Mesenchymal stem cell (in vitro differentiated cells and primary cell): ENCODE measurements at regions not wholly inside any gene's neighbourhood (a gene's known extent, or its start where the extent isn't known, plus 50 kb on each side); places are given as distances from the start of the nearest gene placed in this dataset.

Experiments
- DNase-seq: peaks from one replicate; pipeline ENCODE4 v3.0.0-alpha.2; 2013
- H2AFZ ChIP-seq: one replicate; pipeline ENCODE4 v1.6.1; 2013; ENCODE audit warnings: low read depth, mild to moderate bottlenecking, control low read depth, inconsistent platforms, low read length, moderate library complexity
- H2AK5ac ChIP-seq: 2 replicates; pipeline ENCODE4 v1.6.1; 2013; ENCODE audit warnings: low read length, moderate library complexity, mild to moderate bottlenecking, inconsistent platforms; ENCODE audit not compliant: severe bottlenecking
- H2BK120ac ChIP-seq: one replicate; pipeline ENCODE4 v1.6.1; 2013; ENCODE audit warnings: low read depth, mild to moderate bottlenecking, inconsistent platforms, low read length, moderate library complexity
- H2BK12ac ChIP-seq, 2 experiments: one replicate each; pipeline ENCODE4 v1.6.1; 2013; ENCODE audit warnings: inconsistent platforms in 2 of 2, low read length in 2 of 2, mild to moderate bottlenecking in 2 of 2, moderate library complexity in 2 of 2, control low read depth in 1 of 2
- H2BK15ac ChIP-seq: one replicate; pipeline ENCODE4 v1.6.1; 2013; ENCODE audit warnings: mild to moderate bottlenecking, low read depth, inconsistent platforms; ENCODE audit not compliant: poor library complexity, severe bottlenecking
- H2BK5ac ChIP-seq: 2 replicates; pipeline ENCODE4 v1.6.1; 2013; ENCODE audit warnings: low read depth, mild to moderate bottlenecking, low read length, control low read depth, inconsistent platforms; ENCODE audit not compliant: poor library complexity, severe bottlenecking
- H3K14ac ChIP-seq, 2 experiments: one replicate each; pipeline ENCODE4 v1.6.1; 2013; ENCODE audit warnings: inconsistent platforms in 2 of 2, low read length in 2 of 2, control low read depth in 1 of 2, mild to moderate bottlenecking in 1 of 2, moderate library complexity in 1 of 2
- H3K18ac ChIP-seq, 2 experiments: one replicate each; pipeline ENCODE4 v1.6.1; 2013; ENCODE audit warnings: inconsistent platforms in 2 of 2, low read length in 2 of 2, control low read depth in 1 of 2, low read depth in 1 of 2, mild to moderate bottlenecking in 1 of 2
- H3K23ac ChIP-seq, 2 experiments: one replicate each; pipeline ENCODE4 v1.6.1; 2013; ENCODE audit warnings: inconsistent platforms in 2 of 2, low read length in 2 of 2, mild to moderate bottlenecking in 2 of 2, moderate library complexity in 2 of 2, control low read depth in 1 of 2
- H3K27ac ChIP-seq: 2 replicates; pipeline ENCODE4 v1.5.1; 2013; ENCODE audit warnings: mild to moderate bottlenecking, moderate library complexity, low read length, control low read depth, inconsistent platforms; ENCODE audit not compliant: poor library complexity, severe bottlenecking
- H3K27me3 ChIP-seq, 2 experiments: 2 replicates each; pipeline versions ENCODE4 v1.6.1 to v1.7.0; 2013; ENCODE audit warnings: low read length in 2 of 2, mild to moderate bottlenecking in 2 of 2, moderate library complexity in 2 of 2, control low read depth in 1 of 2, inconsistent platforms in 1 of 2; ENCODE audit not compliant: control insufficient read depth in 1 of 2, insufficient read depth in 1 of 2
- H3K36me3 ChIP-seq, 2 experiments: 2 replicates each; pipeline versions ENCODE4 v1.6.1 to v1.7.0; 2013; ENCODE audit warnings: low read length in 2 of 2, control low read depth in 1 of 2, inconsistent platforms in 1 of 2, low read depth in 1 of 2, mild to moderate bottlenecking in 1 of 2; ENCODE audit not compliant: insufficient read depth in 2 of 2, control insufficient read depth in 1 of 2
- H3K4ac ChIP-seq, 2 experiments: one replicate each; pipeline ENCODE4 v1.6.1; 2013; ENCODE audit warnings: inconsistent platforms in 2 of 2, low read length in 2 of 2, mild to moderate bottlenecking in 2 of 2, moderate library complexity in 2 of 2, control low read depth in 1 of 2, low read depth in 1 of 2
- H3K4me1 ChIP-seq: 2 replicates; pipeline ENCODE4 v1.6.1; 2013; ENCODE audit warnings: low read depth, low read length, control low read depth; ENCODE audit not compliant: control insufficient read depth, insufficient read depth
- H3K4me2 ChIP-seq: 2 replicates; pipeline ENCODE4 v1.6.1; 2013; ENCODE audit warnings: low read length, mild to moderate bottlenecking, inconsistent platforms; ENCODE audit not compliant: poor library complexity, severe bottlenecking
- H3K4me3 ChIP-seq, 2 experiments: 2 replicates each; pipeline versions ENCODE4 v1.5.1 to v1.7.0; 2013; ENCODE audit warnings: low read length in 2 of 2, mild to moderate bottlenecking in 2 of 2, control low read depth in 1 of 2, low read depth in 1 of 2; ENCODE audit not compliant: insufficient read depth in 1 of 2
- H3K79me1 ChIP-seq: replicated peaks from 2 replicates; pipeline ENCODE4 v1.6.1; 2013; ENCODE audit warnings: mild to moderate bottlenecking, control low read depth, low read length, inconsistent platforms; ENCODE audit not compliant: poor library complexity, severe bottlenecking
- H3K9ac ChIP-seq: 2 replicates; pipeline ENCODE4 v1.7.0; 2013; ENCODE audit warnings: mild to moderate bottlenecking, low read length, moderate library complexity
- H3K9me3 ChIP-seq: 2 replicates; pipeline ENCODE4 v1.7.0; 2013; ENCODE audit warnings: mild to moderate bottlenecking, low read length; ENCODE audit not compliant: control insufficient read depth
- H4K8ac ChIP-seq: one replicate; pipeline ENCODE4 v1.6.1; 2013; ENCODE audit warnings: inconsistent platforms, mild to moderate bottlenecking, low read length, moderate library complexity
- H4K91ac ChIP-seq: one replicate; pipeline ENCODE4 v1.6.1; 2013; ENCODE audit warnings: mild to moderate bottlenecking, low read length, inconsistent platforms
- WGBS: methylation state at CpG from one replicate; pipeline ENCODE4 v1.1.7; 2013; ENCODE audit warnings: mixed read lengths; 5-methylcytosine and 5-hydroxymethylcytosine counted together

DNA sequence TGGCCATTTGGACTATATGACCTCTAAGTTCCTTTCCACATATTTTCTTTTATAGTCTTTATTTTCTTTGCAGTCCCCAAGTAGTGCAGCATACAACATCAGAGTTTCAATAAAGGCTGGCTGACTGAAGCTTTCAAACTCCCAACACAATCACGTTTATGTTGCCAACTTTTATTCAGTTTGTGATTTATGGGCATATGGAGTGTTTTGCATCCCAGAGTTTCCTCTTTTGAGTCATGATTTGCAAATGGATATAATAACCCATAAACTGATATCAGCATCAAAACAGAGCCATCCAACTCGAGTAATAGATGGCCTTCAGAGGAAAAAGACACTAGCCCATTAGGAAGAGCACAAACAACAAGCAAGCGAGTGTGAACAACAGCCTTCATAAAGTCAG is 414.0 kb downstream of the ELAVL2 start:
- Histone ChIP-seq H2BK12ac (no peak overlapping the region), H3K36me3 (no peaks in the 10 kb centered on the region), H2BK120ac (no peak overlapping the region), H3K18ac (no peak overlapping the region), H4K8ac (no peak overlapping the region), H3K9me3 (no peaks in the 10 kb centered on the region), H2BK15ac (no peak overlapping the region), H3K4ac (no peak overlapping the region), H2BK5ac (no peak overlapping the region), H3K9ac (no peak overlapping the region), H3K79me1 (no peaks in the 10 kb centered on the region), H4K91ac (no peak overlapping the region), H2AFZ (no peak overlapping the region), H3K14ac (no peak overlapping the region), H3K23ac (no peak overlapping the region), H3K4me1 (no peaks in the 10 kb centered on the region), H3K4me2 (no peak overlapping the region), H3K27ac (no peak overlapping the region), H2AK5ac (no peak overlapping the region), H3K27me3 (no peaks in the 10 kb centered on the region), H3K4me3 (no peak overlapping the region)
- 55% methylated on average over 2 of the region's 3 CpGs for WGBS
- no peak for DNase-seq

DNA sequence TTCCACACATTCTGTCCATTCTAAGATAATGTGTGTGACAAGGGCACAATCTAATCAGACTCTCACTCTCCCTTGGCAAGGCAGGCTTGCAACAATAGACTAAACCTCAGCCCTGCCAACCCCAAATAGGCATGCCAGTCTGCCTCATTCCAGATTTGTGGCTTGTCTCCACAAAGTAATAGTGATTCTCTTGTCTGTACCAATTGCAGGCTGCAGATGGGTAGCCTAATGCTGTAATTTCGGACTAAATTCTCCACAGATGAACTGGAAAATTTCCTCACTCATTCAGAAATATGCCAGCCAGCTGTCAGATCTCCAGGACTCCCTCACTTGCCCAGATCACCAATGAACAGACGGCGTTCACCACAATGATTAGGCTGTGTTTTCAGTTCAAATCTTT is 413.6 kb downstream of the ELAVL2 start:
- Histone ChIP-seq H3K79me1 (no peaks in the 10 kb centered on the region), H3K4me1 (no peaks in the 10 kb centered on the region), H2BK15ac (no peak overlapping the region), H3K23ac (no peak overlapping the region), H4K91ac (no peak overlapping the region), H2AK5ac (no peak overlapping the region), H3K4me3 (no peak overlapping the region), H2BK5ac (no peak overlapping the region), H3K18ac (no peak overlapping the region), H3K9me3 (no peaks in the 10 kb centered on the region), H3K14ac (no peak overlapping the region), H2AFZ (no peak overlapping the region), H3K36me3 (no peaks in the 10 kb centered on the region), H4K8ac (no peak overlapping the region), H2BK120ac (no peak overlapping the region), H3K9ac (no peak overlapping the region), H2BK12ac (no peak overlapping the region), H3K27me3 (no peaks in the 10 kb centered on the region), H3K4ac (no peak overlapping the region), H3K27ac (no peak overlapping the region), H3K4me2 (no peak overlapping the region)
- 53% methylated on average over 1 of the region's 3 CpGs for WGBS
- DNase-seq, result no peak

DNA sequence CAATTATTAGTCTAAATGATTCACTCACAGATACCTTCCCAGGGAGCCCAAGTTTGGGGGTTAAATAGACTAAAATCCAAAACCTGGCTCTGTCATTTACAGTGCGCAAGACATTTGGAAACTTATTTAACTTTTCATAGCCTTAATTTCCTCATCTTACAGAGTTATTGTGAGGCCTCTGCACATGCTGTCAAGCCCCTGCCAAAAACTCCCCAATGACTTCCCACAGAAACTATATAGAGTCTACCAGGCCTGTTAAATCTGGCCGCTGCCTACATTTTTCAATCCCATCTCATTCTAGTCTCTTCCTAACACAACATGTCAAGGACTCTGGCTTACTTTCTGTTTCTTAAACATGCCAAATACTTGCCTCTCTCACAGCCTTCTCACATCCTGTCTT is 412.5 kb downstream of the ELAVL2 start:
- no peak overlapping the region for H2AK5ac ChIP-seq
- H2AFZ ChIP-seq, result no peak overlapping the region
- no peak overlapping the region for H3K27ac ChIP-seq
- DNase-seq, result no peak
- no peak overlapping the region for H2BK5ac ChIP-seq
- H3K4me1 ChIP-seq, result no peaks in the 10 kb centered on the region
- no peak overlapping the region for H3K4ac ChIP-seq
- H4K91ac ChIP-seq, result no peak overlapping the region
- H3K18ac ChIP-seq, result no peak overlapping the region
- no peak overlapping the region for H2BK15ac ChIP-seq
- H2BK120ac ChIP-seq, result no peak overlapping the region
- no peaks in the 10 kb centered on the region for H3K27me3 ChIP-seq
- H3K9ac ChIP-seq, result no peak overlapping the region
- no peak overlapping the region for H2BK12ac ChIP-seq
- no peak overlapping the region for H3K23ac ChIP-seq
- no peak overlapping the region for H3K4me3 ChIP-seq
- H3K36me3 ChIP-seq, result no peaks in the 10 kb centered on the region
- 94% methylated on average over 2 of the region's 2 CpGs for WGBS
- H3K79me1 ChIP-seq, result no peaks in the 10 kb centered on the region
- H3K4me2 ChIP-seq, result no peak overlapping the region
- no peaks in the 10 kb centered on the region for H3K9me3 ChIP-seq
- H4K8ac ChIP-seq, result no peak overlapping the region
- no peak overlapping the region for H3K14ac ChIP-seq

DNA sequence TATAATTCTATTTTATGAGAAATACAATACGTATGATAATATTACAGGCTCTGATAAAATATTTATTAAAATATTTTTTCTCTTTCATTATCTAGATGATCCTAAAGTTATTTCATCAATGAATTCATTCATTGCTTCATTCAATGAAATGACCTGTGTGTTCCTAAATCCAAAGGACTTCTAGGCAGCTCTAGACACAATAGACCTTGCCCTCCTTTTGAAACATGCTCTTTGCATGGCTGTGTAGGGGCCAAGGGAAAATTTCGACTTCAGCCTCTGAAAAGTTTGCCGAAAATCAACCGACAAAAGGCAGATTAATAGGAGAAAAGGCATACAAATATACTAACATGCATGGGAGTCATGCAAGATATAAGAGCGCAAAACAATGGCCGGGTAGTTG is 402.0 kb downstream of the ELAVL2 start:
- Histone ChIP-seq H2AK5ac (no peak overlapping the region), H2AFZ (no peak overlapping the region), H4K8ac (no peak overlapping the region), H4K91ac (no peak overlapping the region), H3K27me3 (no peaks in the 10 kb centered on the region), H3K23ac (no peak overlapping the region), H3K4me3 (no peak overlapping the region), H2BK120ac (no peak overlapping the region), H3K9ac (no peak overlapping the region), H3K36me3 (no peaks in the 10 kb centered on the region), H3K18ac (no peak overlapping the region), H3K27ac (no peak overlapping the region), H3K4me2 (no peak overlapping the region), H3K9me3 (peaks cover 3% of the 10 kb centered on the region), H2BK12ac (no peak overlapping the region), H3K4me1 (no peaks in the 10 kb centered on the region), H3K4ac (no peak overlapping the region), H2BK15ac (no peak overlapping the region), H2BK5ac (no peak overlapping the region), H3K79me1 (no peaks in the 10 kb centered on the region), H3K14ac (no peak overlapping the region)
- DNase-seq, result no peak
- 93% methylated on average over 5 of the region's 6 CpGs for WGBS
